HL-60 (cell line): ENCODE measurements at regions not wholly inside any gene's neighbourhood (a gene's known extent, or its start where the extent isn't known, plus 50 kb on each side); places are given as distances from the start of the nearest gene placed in this dataset.

Source experiments
- CTCF ChIP-seq: IDR thresholded peaks from one replicate; pipeline ENCODE4 v1.5.1; 2011; ENCODE audit warnings: low read length, control low read depth, inconsistent platforms; ENCODE audit not compliant: insufficient read depth
- GABPA ChIP-seq: IDR thresholded peaks from 2 replicates; pipeline ENCODE4 v1.6.1; 2012; ENCODE audit warnings: low read depth
- POLR2AphosphoS5 ChIP-seq: IDR thresholded peaks from 2 replicates; pipeline ENCODE4 v1.6.1; 2012; ENCODE audit warnings: low read depth
- REST ChIP-seq: IDR thresholded peaks from 2 replicates; pipeline ENCODE4 v1.6.1; 2012; ENCODE audit warnings: low read depth; ENCODE audit not compliant: insufficient replicate concordance

DNA sequence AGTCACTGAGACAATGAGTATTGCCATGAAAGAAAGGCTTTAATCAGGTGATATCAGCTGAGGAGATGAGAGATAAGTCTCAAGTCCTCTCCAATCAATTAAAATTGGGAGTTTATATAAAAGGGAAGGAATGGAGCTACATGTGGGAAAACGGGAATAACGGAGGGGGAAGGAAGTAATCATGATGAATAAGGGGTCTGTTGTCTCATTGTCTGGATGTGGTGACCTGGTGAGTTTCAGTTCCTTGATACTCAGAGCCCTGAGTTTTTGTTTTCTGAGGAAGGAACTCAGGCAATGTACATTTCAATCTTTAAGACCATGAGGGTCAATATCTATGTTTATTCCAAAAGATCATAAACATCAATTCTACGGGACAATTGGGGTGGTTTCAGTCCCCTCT is 198.8 kb downstream of the KITLG start:
- TF ChIP-seq CTCF (no peak), POLR2AphosphoS5 (no peak), GABPA (no peak), REST (no peak)
